C4-2B (cell line): ENCODE measurements at regions not wholly inside any gene's neighbourhood (a gene's known extent, or its start where the extent isn't known, plus 50 kb on each side); places are given as distances from the start of the nearest gene placed in this dataset.

Source experiments
- ZFX ChIP-seq: fragments of 450-650 bp; IDR thresholded peaks from 2 replicates; pipeline ENCODE4 v1.6.1; 2017
- TF ChIP-seq, protein P1 (sequence below): fragments of 450-650 bp; conservative IDR thresholded peaks from 2 replicates; pipeline ENCODE4 v1.5.1; 2017; ENCODE audit warnings: mild to moderate bottlenecking

DNA sequence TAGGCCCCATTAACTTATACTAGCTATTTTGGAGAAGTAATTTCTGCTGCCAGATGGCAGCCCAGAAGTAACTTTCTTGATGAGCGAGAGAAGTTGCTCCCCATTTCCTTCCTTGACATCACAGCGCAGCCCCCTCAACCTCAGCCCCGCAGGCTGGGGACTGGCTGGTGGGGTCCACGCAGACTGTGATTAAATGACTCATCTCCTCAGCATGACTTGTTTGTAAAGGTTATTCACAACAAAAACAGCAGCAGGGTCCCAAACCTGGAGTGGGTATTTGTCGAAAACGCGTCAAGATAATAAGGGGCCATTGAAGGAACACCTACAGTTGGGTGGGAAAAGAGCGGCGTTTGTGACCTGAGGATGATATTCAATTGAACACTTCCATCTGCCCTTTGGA, 120.6 kb downstream of the TXNL1 start:
- TF ChIP-seq, protein P1, sequence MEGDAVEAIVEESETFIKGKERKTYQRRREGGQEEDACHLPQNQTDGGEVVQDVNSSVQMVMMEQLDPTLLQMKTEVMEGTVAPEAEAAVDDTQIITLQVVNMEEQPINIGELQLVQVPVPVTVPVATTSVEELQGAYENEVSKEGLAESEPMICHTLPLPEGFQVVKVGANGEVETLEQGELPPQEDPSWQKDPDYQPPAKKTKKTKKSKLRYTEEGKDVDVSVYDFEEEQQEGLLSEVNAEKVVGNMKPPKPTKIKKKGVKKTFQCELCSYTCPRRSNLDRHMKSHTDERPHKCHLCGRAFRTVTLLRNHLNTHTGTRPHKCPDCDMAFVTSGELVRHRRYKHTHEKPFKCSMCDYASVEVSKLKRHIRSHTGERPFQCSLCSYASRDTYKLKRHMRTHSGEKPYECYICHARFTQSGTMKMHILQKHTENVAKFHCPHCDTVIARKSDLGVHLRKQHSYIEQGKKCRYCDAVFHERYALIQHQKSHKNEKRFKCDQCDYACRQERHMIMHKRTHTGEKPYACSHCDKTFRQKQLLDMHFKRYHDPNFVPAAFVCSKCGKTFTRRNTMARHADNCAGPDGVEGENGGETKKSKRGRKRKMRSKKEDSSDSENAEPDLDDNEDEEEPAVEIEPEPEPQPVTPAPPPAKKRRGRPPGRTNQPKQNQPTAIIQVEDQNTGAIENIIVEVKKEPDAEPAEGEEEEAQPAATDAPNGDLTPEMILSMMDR = no peak
- TF ChIP-seq ZFX = no peak
